ENCODE measurements at regions not wholly inside any gene's neighbourhood (a gene's known extent, or its start where the extent isn't known, plus 50 kb on each side); places are given as distances from the start of the nearest gene placed in this dataset.

DNA sequence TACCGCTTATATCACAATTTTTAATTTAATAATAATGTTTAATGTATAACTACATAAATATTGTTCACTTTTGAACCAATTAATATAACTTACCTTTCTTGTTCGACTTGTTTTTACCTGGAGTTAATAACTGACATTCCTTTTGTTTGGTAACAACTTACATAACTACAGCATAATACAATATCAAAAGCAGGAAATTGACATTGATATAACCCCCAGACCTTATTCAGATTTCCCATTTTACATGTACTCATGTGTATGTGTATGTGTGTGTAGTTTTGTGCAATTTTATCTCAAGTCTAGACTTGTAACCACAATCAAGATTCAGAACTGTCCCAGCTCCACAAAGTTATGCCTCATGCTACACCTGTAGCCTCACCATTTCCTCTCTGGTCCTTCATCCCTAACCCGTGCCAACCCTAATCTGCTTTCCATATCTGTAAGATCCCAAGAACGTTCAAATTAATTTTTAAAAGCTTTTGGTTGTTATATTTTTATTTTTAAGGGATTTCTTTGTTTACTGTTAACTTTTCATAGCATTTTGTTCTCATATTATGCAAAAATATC is 190.6 kb downstream of the MANEA start:
- Histone ChIP-seq H3K27ac (replicated peaks in 1 of 4) (no peak overlapping the region), H3K27me3 (no peaks in the 10 kb centered on the region), H3K4me3 (no peak overlapping the region), H3K4me1 (no peaks in the 10 kb centered on the region), H3K36me3 (no peaks in the 10 kb centered on the region), H3K9me3 (no peaks in the 10 kb centered on the region)
- TF ChIP-seq, protein P1, sequence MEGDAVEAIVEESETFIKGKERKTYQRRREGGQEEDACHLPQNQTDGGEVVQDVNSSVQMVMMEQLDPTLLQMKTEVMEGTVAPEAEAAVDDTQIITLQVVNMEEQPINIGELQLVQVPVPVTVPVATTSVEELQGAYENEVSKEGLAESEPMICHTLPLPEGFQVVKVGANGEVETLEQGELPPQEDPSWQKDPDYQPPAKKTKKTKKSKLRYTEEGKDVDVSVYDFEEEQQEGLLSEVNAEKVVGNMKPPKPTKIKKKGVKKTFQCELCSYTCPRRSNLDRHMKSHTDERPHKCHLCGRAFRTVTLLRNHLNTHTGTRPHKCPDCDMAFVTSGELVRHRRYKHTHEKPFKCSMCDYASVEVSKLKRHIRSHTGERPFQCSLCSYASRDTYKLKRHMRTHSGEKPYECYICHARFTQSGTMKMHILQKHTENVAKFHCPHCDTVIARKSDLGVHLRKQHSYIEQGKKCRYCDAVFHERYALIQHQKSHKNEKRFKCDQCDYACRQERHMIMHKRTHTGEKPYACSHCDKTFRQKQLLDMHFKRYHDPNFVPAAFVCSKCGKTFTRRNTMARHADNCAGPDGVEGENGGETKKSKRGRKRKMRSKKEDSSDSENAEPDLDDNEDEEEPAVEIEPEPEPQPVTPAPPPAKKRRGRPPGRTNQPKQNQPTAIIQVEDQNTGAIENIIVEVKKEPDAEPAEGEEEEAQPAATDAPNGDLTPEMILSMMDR (IDR thresholded peaks at IDR 0.05), result no peak
- no peak for TF ChIP-seq POLR2AphosphoS5 (IDR thresholded peaks at IDR 0.05)
- TF ChIP-seq POLR2A (IDR thresholded peaks at IDR 0.05; ENCODE audit: low read depth), result no peak
- TF ChIP-seq EP300 (IDR thresholded peaks at IDR 0.05), result no peak
- intact Hi-C loops (cut with DNase I), result no loop called here
- no peak for DNase-seq (ENCODE audit: extremely low spot score)
- 75% methylated on average over 4 of the region's 4 CpGs for WGBS

DNA sequence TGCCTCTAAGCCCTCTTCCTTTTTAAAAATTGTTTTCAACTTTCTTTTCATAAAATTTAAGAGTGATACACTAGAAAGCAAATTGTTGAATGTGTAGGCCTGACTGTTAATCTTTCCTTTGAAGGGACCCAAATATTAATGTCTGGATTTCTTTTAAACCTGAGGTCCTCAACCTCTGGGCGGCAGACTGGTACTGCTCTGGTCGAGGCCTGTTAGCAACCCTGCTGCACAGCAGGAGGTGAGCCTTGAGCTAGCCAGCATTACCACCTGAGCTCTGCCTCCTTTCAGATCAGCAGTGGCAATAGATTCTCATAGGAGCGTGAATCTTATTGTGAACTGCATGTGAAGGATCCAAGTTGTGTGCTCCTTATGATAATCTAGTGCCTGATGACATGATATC is 191.2 kb downstream of the MANEA start:
- DNase-seq (ENCODE audit: extremely low spot score), result no peak
- no peaks in the 10 kb centered on the region for H3K4me1 ChIP-seq
- WGBS, result 31% methylated on average over 3 of the region's 3 CpGs
- no peaks in the 10 kb centered on the region for H3K27me3 ChIP-seq
- H3K9me3 ChIP-seq, result no peaks in the 10 kb centered on the region
- H3K27ac ChIP-seq (replicated peaks in 1 of 4), result no peak overlapping the region
- intact Hi-C loops (cut with DNase I), result no loop called here
- no peaks in the 10 kb centered on the region for H3K36me3 ChIP-seq
- H3K4me3 ChIP-seq, result no peak overlapping the region
- TF ChIP-seq POLR2AphosphoS5 (IDR thresholded peaks at IDR 0.05) (no peak), EP300 (IDR thresholded peaks at IDR 0.05) (no peak), POLR2A (IDR thresholded peaks at IDR 0.05; ENCODE audit: low read depth) (no peak)
- TF ChIP-seq, protein P1 (IDR thresholded peaks at IDR 0.05), result no peak

DNA sequence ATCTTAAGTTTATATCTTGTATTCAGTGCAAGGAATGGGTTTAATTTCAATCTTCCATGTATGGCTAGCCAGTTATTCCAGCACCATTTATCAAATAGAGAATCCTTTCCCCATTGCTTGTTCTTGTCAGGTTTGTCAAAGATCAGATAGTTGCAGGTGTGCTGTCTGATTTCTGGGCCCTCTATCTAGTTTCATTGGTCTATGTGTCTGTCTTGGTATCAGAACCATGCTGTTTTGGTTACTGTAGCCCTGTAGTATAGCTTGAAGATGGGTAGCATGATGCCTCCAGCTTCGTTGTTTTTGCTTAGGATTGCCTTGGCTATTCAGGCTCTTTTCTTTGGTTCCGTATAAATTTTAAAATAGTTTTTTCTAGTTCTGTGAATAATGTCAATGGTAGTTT is 200.0 kb downstream of the MANEA start:
- H3K27me3 ChIP-seq, result no peaks in the 10 kb centered on the region
- intact Hi-C loops (cut with DNase I), result no loop called here
- no peak for DNase-seq (ENCODE audit: extremely low spot score)
- 80% methylated on average over 2 of the region's 2 CpGs for WGBS
- H3K27ac ChIP-seq (replicated peaks in 1 of 4), result no peak overlapping the region
- no peak overlapping the region for H3K4me3 ChIP-seq
- TF ChIP-seq, protein P1 (IDR thresholded peaks at IDR 0.05), result no peak
- peaks cover 0 to 5% (median 0%) of the 10 kb centered on the region in 4 donors for H3K9me3 ChIP-seq
- H3K4me1 ChIP-seq, result no peaks in the 10 kb centered on the region
- H3K36me3 ChIP-seq, result no peaks in the 10 kb centered on the region

DNA sequence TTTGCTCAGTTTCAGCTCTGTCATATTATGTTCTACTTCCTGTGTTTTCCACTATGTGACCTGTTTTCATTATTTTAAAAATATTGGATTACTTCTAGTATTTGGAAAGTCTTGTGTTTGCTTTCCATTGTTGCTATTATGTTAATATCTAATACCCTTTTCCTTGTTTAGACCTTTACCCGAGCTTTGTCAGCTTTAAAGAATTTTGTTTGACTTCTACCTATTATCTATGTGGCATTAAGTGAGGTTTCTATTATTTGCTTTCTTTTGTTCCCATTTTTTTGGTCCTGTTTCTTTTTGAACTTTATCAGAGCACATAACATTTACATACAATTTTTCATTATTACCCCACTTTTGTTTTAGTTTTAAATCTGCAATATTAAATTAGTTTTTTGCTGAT is 202.7 kb downstream of the MANEA start:
- H3K4me3 ChIP-seq, result no peak overlapping the region
- no peaks in the 10 kb centered on the region for H3K4me1 ChIP-seq
- no peaks in the 10 kb centered on the region for H3K27me3 ChIP-seq
- no peak for DNase-seq (ENCODE audit: extremely low spot score)
- no peak for TF ChIP-seq POLR2A (IDR thresholded peaks at IDR 0.05; ENCODE audit: low read depth)
- TF ChIP-seq EP300 (IDR thresholded peaks at IDR 0.05), result no peak
- TF ChIP-seq POLR2AphosphoS5 (IDR thresholded peaks at IDR 0.05), result no peak
- TF ChIP-seq, protein P1 (IDR thresholded peaks at IDR 0.05), result no peak
- 31% methylated on average over 1 of the region's 1 CpG for WGBS
- peaks cover 0 to 5% (median 0%) of the 10 kb centered on the region in 4 donors for H3K9me3 ChIP-seq
- no peaks in the 10 kb centered on the region for H3K36me3 ChIP-seq
- H3K27ac ChIP-seq (replicated peaks in 1 of 4), result no peak overlapping the region
- intact Hi-C loops (cut with DNase I), result no loop called here

DNA sequence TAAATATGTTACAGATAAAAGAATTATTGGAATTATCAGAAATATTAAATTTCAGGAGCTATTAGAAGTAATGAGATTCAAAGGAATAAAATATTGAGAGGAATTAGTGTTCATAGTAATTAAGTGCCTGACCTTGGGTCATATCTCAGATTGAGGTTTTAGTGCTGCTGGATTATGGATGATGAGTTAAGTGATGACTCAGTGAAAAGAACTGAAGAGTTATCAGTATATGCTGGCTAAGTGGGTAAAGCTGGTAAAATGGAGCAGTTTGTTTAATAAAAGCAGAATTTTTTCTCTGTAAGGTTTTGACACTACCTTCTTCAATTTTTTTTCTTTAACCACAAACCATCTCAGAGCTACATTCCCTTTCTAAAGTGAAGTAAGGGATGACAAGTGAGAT is 206.7 kb downstream of the MANEA start:
- DNase-seq (ENCODE audit: extremely low spot score), result no peak
- H3K4me3 ChIP-seq, result no peak overlapping the region
- no peaks in the 10 kb centered on the region for H3K9me3 ChIP-seq
- H3K4me1 ChIP-seq, result no peaks in the 10 kb centered on the region
- TF ChIP-seq EP300 (IDR thresholded peaks at IDR 0.05) (no peak), POLR2AphosphoS5 (IDR thresholded peaks at IDR 0.05) (no peak), POLR2A (IDR thresholded peaks at IDR 0.05; ENCODE audit: low read depth) (no peak)
- TF ChIP-seq, protein P1 (IDR thresholded peaks at IDR 0.05), result no peak
- H3K36me3 ChIP-seq, result no peaks in the 10 kb centered on the region
- no peak overlapping the region for H3K27ac ChIP-seq (replicated peaks in 1 of 4)
- no peaks in the 10 kb centered on the region for H3K27me3 ChIP-seq
- intact Hi-C loops (cut with DNase I), result no loop called here
